ENCODE measurements at regions not wholly inside any gene's neighbourhood (a gene's known extent, or its start where the extent isn't known, plus 50 kb on each side); places are given as distances from the start of the nearest gene placed in this dataset.

DNA sequence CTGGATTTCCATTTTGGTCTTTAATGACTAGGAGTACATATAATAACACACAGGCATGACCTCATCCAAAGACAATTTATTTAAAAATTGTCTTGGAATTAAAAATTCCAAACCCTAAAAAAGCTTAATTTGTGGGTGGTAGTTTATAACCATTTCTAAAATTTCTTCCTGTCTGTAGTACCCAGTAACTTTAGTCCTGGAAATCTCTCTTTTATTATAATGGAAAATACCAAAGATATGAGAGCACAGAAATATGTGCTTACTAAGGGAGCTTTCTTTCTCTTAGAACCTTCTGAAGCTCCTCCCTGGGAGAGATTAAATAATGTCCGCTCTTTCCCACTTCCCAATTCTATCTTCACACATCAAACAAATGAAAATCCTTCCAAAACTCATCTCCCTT, 70.5 kb upstream of the PRL start:
- TF ChIP-seq, protein P1, sequence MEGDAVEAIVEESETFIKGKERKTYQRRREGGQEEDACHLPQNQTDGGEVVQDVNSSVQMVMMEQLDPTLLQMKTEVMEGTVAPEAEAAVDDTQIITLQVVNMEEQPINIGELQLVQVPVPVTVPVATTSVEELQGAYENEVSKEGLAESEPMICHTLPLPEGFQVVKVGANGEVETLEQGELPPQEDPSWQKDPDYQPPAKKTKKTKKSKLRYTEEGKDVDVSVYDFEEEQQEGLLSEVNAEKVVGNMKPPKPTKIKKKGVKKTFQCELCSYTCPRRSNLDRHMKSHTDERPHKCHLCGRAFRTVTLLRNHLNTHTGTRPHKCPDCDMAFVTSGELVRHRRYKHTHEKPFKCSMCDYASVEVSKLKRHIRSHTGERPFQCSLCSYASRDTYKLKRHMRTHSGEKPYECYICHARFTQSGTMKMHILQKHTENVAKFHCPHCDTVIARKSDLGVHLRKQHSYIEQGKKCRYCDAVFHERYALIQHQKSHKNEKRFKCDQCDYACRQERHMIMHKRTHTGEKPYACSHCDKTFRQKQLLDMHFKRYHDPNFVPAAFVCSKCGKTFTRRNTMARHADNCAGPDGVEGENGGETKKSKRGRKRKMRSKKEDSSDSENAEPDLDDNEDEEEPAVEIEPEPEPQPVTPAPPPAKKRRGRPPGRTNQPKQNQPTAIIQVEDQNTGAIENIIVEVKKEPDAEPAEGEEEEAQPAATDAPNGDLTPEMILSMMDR (IDR thresholded peaks at IDR 0.05), result no peak
- TF ChIP-seq ZFX (IDR thresholded peaks at IDR 0.05; ENCODE audit: borderline replicate concordance), result no peak
